Astrocyte of the cerebellum (primary cell): ENCODE measurements at regions not wholly inside any gene's neighbourhood (a gene's known extent, or its start where the extent isn't known, plus 50 kb on each side); places are given as distances from the start of the nearest gene placed in this dataset.
"Not testable (repeated sequence)": the region's sequence is repeated elsewhere in the genome, so short reads cannot be mapped to it uniquely, and the experiment has no call there.

Experiments
- DNase-seq: peaks from one replicate; pipeline ENCODE4 v3.0.0-alpha.2; 2011; ENCODE audit warnings: low read depth
- H3K4me3 ChIP-seq: 2 replicates; pipeline ENCODE4 v1.5.1; 2011; ENCODE audit warnings: mild to moderate bottlenecking, low read depth, low read length, moderate library complexity
- CTCF ChIP-seq: IDR thresholded peaks from 2 replicates; pipeline ENCODE4 v1.5.1; 2012; ENCODE audit warnings: low read length, low read depth, moderate library complexity, mild to moderate bottlenecking; ENCODE audit errors: missing control alignments
- in situ Hi-C: cut with HindIII; loops from 2 replicates; pipeline ENCODE4 v1.10.0; 2017; ENCODE audit warnings: low sequenced_read_pairs

- in situ Hi-C loops, result no loop called here
- H3K4me3 ChIP-seq, result no peak overlapping the region
- no peak for TF ChIP-seq CTCF
- DNase-seq, result no peak
Measured at GRCh38 chr2:81396417-81397019, 1092.0 kb upstream of the LRRTM1 start.

DNA sequence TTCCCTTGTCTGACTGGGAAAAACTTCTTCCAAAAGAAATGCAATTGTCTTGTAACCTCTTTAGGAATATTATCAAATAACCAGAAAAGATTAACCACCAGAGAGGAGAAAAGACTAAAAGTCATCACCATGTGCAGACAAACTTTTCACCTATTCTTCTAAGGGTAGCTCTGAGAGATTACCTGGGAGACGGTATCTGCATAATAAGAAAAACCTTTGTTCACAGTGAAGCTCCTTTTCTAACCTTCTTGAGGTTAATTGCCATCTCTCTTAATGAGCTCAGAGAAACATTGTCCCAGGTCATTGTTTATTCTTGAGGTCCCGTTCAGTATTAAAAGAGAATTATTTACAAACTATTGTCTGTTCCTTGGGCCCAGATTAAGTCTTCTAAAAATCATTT lies 1091.2 kb upstream of the LRRTM1 start:
- in situ Hi-C loops, result no loop called here
- H3K4me3 ChIP-seq, result no peak overlapping the region
- DNase-seq, result no peak
- no peak for TF ChIP-seq CTCF

DNA sequence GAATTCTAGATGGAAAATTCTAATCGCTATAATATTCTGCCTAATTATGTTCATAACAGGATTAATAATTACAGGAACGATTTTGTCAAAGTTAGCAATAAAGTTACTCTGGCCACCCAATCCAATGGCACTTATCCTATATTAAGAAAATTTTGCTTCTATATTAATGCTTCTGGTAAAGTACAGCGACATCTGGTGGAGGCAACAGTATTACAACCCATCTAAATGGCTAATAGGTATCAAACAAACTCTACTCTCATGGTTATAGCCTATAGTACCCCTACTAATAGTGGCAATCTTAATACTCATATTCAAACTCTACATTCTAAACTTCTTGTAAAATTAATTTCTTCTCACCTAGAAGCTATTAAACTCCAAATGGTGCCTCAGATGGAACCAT lies 1084.7 kb upstream of the LRRTM1 start:
- TF ChIP-seq CTCF, result no peak
- no peak for DNase-seq
- H3K4me3 ChIP-seq, result no peak overlapping the region
- in situ Hi-C loops, result no loop called here

DNA sequence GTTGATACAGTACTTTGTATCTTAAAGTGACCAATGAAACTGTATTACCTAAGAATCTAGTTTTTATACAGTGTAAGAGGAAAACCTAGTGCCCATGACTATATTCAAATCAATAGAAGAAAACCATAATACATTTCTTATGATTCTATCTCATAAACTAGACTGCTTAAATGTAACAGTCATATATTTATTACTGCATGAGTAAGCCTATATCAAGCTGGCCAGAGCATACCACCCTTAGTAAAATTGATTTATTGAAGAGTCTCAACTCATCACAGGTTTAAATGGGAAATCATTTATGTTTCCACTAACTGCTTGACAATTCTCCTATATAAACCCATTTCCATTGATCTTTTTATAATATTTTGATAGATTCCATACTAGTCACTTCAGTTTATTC lies 1059.2 kb upstream of the LRRTM1 start:
- in situ Hi-C loops, result no loop called here
- no peak overlapping the region for H3K4me3 ChIP-seq
- DNase-seq, result no peak
- TF ChIP-seq CTCF, result no peak

GRCh38 chr2:81362468-81362867 lies 1057.9 kb upstream of the LRRTM1 start:
- in situ Hi-C loops, H3K4me3 ChIP-seq, DNase-seq: not testable (repeated sequence)

DNA sequence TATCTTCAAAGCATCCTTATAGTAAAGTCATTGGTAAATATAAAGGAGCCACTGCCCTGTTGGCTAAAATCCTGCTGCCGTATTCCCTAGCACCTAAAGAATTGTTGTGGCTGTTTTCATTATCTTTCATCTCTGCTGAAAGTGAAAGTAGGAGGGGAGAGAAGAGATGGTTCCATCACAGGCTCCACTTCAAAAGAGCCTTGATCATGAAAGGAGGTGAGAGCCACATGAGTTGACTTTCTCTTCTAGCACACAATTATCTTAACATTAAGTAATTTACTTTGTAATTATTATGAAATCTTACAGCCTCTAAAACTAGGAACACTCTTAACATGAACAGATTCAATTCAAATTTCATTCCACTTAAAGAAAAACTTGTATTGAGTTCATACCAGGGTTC lies 1050.9 kb upstream of the LRRTM1 start:
- no peak for DNase-seq
- H3K4me3 ChIP-seq, result no peak overlapping the region
- TF ChIP-seq CTCF, result no peak
- in situ Hi-C loops, result no loop called here

DNA sequence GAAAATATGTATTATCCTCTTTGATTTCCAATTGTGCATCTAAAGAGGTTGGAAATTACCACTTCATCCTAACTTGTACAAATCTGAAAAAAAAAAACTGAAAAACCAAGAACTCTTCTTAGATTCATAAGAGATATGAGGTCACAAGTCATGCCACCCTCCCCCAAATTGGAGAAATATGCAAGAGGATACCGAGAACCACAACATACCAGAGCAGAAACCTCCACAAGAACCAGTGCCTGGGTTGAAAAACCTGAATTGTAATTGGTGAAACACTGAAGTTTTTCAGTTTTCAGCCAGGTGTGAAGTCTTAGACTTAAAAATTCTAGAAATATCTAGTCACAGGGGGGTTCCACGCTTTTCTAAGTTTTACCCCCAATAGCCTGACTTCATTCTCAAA lies 1029.5 kb upstream of the LRRTM1 start:
- no peak overlapping the region for H3K4me3 ChIP-seq
- in situ Hi-C loops, result no loop called here
- no peak for TF ChIP-seq CTCF
- no peak for DNase-seq
